Osteoblast (primary cell): ENCODE measurements at regions not wholly inside any gene's neighbourhood (a gene's known extent, or its start where the extent isn't known, plus 50 kb on each side); places are given as distances from the start of the nearest gene placed in this dataset.

ENCODE experiments used
- DNase-seq: peaks from one replicate; pipeline ENCODE4 v3.0.0; 2011; ENCODE audit warnings: low spot score, mixed read lengths; ENCODE audit not compliant: insufficient read length; ENCODE audit errors: missing footprints
- H2AFZ ChIP-seq: 2 replicates; pipeline ENCODE4 v1.6.0; 2011; ENCODE audit warnings: mild to moderate bottlenecking, low read length
- H3K27ac ChIP-seq: 2 replicates; pipeline ENCODE4 v1.5.1; 2011; ENCODE audit warnings: mild to moderate bottlenecking, low read depth, low read length, moderate library complexity
- H3K27me3 ChIP-seq: 2 replicates; pipeline ENCODE4 v1.6.0; 2012; ENCODE audit warnings: mild to moderate bottlenecking, control low read depth, inconsistent platforms, low read length, moderate library complexity; ENCODE audit not compliant: insufficient read depth
- H3K36me3 ChIP-seq: 2 replicates; pipeline ENCODE4 v1.5.1; 2011; ENCODE audit warnings: mild to moderate bottlenecking, low read length, control low read depth, moderate library complexity; ENCODE audit not compliant: insufficient read depth
- H3K4me1 ChIP-seq: 2 replicates; pipeline ENCODE4 v1.5.1; 2011; ENCODE audit warnings: mild to moderate bottlenecking, low read length, control low read depth, moderate library complexity; ENCODE audit not compliant: insufficient read depth
- H3K4me2 ChIP-seq: 2 replicates; pipeline ENCODE4 v1.6.0; 2011; ENCODE audit warnings: mild to moderate bottlenecking, low read length; ENCODE audit not compliant: insufficient read depth
- H3K4me3 ChIP-seq: fragments of 200-600 bp; sonication (generic); 3 replicates; pipeline ENCODE4 v1.5.1; 2012; ENCODE audit warnings: mild to moderate bottlenecking, low read length, inconsistent platforms; ENCODE audit not compliant: insufficient read depth
- H3K79me2 ChIP-seq: 2 replicates; pipeline ENCODE4 v1.6.0; 2012; ENCODE audit warnings: mild to moderate bottlenecking, low read length, control low read depth, inconsistent platforms; ENCODE audit not compliant: insufficient read depth
- H3K9me3 ChIP-seq: 2 replicates; pipeline ENCODE4 v1.5.1; 2011; ENCODE audit warnings: low read depth, low read length, control low read depth
- H4K20me1 ChIP-seq: 2 replicates; pipeline ENCODE4 v1.6.0; 2012; ENCODE audit warnings: mild to moderate bottlenecking, low read length, control low read depth; ENCODE audit not compliant: insufficient read depth
- CTCF ChIP-seq: IDR thresholded peaks from 2 replicates; pipeline ENCODE4 v1.5.1; 2011; ENCODE audit warnings: mild to moderate bottlenecking, low read depth, low read length, moderate library complexity; ENCODE audit errors: extremely low read depth

GRCh38 chr12:67514502-67514901 lies 134.0 kb upstream of the DYRK2 start:
- H2AFZ ChIP-seq = no peak overlapping the region
- H3K79me2 ChIP-seq = no peaks in the 10 kb centered on the region
- H3K4me1 ChIP-seq = no peaks in the 10 kb centered on the region
- no peak for TF ChIP-seq CTCF
- H3K27me3 ChIP-seq = peaks cover 24% of the 10 kb centered on the region
- no peak overlapping the region for H3K4me2 ChIP-seq
- no peak for DNase-seq
- H3K27ac ChIP-seq = no peak overlapping the region
- H3K9me3 ChIP-seq = no peaks in the 10 kb centered on the region
- H3K36me3 ChIP-seq = no peaks in the 10 kb centered on the region
- H3K4me3 ChIP-seq = no peak overlapping the region
- no peaks in the 10 kb centered on the region for H4K20me1 ChIP-seq

DNA sequence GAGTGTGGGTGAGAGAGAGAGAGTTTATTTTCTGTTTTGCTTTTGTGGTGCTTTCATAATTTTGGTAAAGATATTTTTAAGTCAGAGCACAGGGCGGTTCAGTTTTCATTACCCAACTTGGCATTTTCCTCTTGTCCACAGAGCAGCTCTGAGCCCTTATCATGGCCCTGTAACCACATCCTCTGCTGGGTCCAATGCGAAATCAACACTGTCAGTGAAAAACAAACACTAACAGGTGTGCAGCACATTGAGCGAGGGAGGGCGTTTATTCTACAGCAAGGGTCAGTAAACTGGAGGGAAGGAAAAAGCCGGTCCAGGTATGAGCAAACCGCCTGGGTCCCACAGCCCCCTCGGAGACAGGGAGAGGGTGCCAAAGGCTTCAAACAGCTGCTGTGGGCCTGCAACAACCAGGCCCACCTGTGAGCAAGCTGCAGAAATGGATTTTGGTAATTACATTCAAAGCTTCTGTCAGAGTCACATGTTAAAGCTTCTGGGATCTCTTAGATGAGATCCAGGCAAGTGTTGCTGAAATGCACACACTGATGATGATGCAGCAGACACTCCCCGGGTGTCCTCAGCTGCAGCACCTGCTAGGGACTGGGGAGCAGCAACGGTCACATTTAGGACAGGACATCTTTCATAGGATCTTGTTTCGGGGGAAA lies 132.7 kb upstream of the DYRK2 start:
- no peak overlapping the region for H3K4me3 ChIP-seq
- peaks cover 24% of the 10 kb centered on the region for H3K27me3 ChIP-seq
- H3K79me2 ChIP-seq = no peaks in the 10 kb centered on the region
- no peaks in the 10 kb centered on the region for H3K9me3 ChIP-seq
- no peak for TF ChIP-seq CTCF
- H2AFZ ChIP-seq = no peak overlapping the region
- DNase-seq = no peak
- no peak overlapping the region for H3K27ac ChIP-seq
- no peaks in the 10 kb centered on the region for H3K36me3 ChIP-seq
- H3K4me2 ChIP-seq = no peak overlapping the region
- H3K4me1 ChIP-seq = no peaks in the 10 kb centered on the region
- no peaks in the 10 kb centered on the region for H4K20me1 ChIP-seq

- Histone ChIP-seq H3K36me3 (no peaks in the 10 kb centered on the region), H2AFZ (no peak overlapping the region), H3K27me3 (peaks cover 24% of the 10 kb centered on the region), H3K4me2 (no peak overlapping the region), H3K9me3 (no peaks in the 10 kb centered on the region), H3K4me3 (no peak overlapping the region), H3K79me2 (no peaks in the 10 kb centered on the region), H4K20me1 (no peaks in the 10 kb centered on the region), H3K27ac (no peak overlapping the region), H3K4me1 (no peaks in the 10 kb centered on the region)
- no peak for DNase-seq
- no peak for TF ChIP-seq CTCF
Measured at GRCh38 chr12:67517181-67517887, 131.2 kb upstream of the DYRK2 start.

- DNase-seq = no peak
- Histone ChIP-seq H3K4me3 (no peak overlapping the region), H3K27me3 (peaks cover 8% of the 10 kb centered on the region), H3K27ac (no peak overlapping the region), H4K20me1 (no peaks in the 10 kb centered on the region), H3K4me2 (no peak overlapping the region), H3K4me1 (no peaks in the 10 kb centered on the region), H3K79me2 (no peaks in the 10 kb centered on the region), H2AFZ (no peak overlapping the region), H3K9me3 (no peaks in the 10 kb centered on the region), H3K36me3 (no peaks in the 10 kb centered on the region)
- TF ChIP-seq CTCF = no peak
Measured at GRCh38 chr12:67519484-67520433, 128.8 kb upstream of the DYRK2 start.
